C4-2B (cell line): ENCODE measurements at regions not wholly inside any gene's neighbourhood (a gene's known extent, or its start where the extent isn't known, plus 50 kb on each side); places are given as distances from the start of the nearest gene placed in this dataset.

Experiments
- CTCF ChIP-seq: fragments of 450-650 bp; conservative IDR thresholded peaks from 2 replicates; pipeline ENCODE4 v1.5.1; 2017; ENCODE audit warnings: mild to moderate bottlenecking
- ZFX ChIP-seq: fragments of 450-650 bp; IDR thresholded peaks from 2 replicates; pipeline ENCODE4 v1.6.1; 2017

GRCh38 chr18:77539860-77540259, 290.2 kb downstream of the GALR1 start:
- TF ChIP-seq CTCF (no peak), ZFX (no peak)
